ENCODE measurements at regions not wholly inside any gene's neighbourhood (a gene's known extent, or its start where the extent isn't known, plus 50 kb on each side); places are given as distances from the start of the nearest gene placed in this dataset.

DNA sequence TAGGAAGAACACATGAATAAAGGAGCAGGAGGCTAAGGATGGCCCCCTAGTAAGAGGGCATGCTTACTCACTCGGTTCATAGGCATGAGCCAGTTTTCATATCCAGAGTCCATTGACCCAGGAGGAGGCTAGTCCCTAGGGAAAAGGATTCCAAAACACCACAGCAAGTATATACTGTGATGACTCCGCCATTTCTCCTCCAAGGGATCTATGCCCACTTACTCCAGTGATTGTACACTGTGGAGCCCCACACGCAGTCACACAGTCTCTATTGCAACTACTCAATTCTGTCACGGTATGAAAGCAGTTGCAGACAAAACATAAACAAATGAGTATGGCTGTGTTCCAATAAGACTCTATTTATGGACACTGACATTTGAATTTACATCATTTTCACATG is 117.7 kb upstream of the ALDH1B1 start:
- TF ChIP-seq, protein P1, sequence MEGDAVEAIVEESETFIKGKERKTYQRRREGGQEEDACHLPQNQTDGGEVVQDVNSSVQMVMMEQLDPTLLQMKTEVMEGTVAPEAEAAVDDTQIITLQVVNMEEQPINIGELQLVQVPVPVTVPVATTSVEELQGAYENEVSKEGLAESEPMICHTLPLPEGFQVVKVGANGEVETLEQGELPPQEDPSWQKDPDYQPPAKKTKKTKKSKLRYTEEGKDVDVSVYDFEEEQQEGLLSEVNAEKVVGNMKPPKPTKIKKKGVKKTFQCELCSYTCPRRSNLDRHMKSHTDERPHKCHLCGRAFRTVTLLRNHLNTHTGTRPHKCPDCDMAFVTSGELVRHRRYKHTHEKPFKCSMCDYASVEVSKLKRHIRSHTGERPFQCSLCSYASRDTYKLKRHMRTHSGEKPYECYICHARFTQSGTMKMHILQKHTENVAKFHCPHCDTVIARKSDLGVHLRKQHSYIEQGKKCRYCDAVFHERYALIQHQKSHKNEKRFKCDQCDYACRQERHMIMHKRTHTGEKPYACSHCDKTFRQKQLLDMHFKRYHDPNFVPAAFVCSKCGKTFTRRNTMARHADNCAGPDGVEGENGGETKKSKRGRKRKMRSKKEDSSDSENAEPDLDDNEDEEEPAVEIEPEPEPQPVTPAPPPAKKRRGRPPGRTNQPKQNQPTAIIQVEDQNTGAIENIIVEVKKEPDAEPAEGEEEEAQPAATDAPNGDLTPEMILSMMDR (IDR thresholded peaks at IDR 0.05; ENCODE audit: low read depth, low read length, poor library complexity, severe bottlenecking) = no peak
- no peak for TF ChIP-seq EZH2phosphoT487 (IDR thresholded peaks at IDR 0.05; ENCODE audit: borderline replicate concordance, low read length)
